Activated B cell treated with CpG ODN at 0.5 μM for 24 hours (primary cell): ENCODE measurements at regions not wholly inside any gene's neighbourhood (a gene's known extent, or its start where the extent isn't known, plus 50 kb on each side); places are given as distances from the start of the nearest gene placed in this dataset.
"Not testable (repeated sequence)": the region's sequence is repeated elsewhere in the genome, so short reads cannot be mapped to it uniquely, and the experiment has no call there.

Experiments used
- ATAC-seq: fragments of 200-7000 bp; cut with Tn5 transposase; one replicate; pipeline ENCODE4 v1.10.0; 2021; ENCODE audit warnings: low read depth, mild to moderate bottlenecking, moderate library complexity
- CTCF ChIA-PET: fragments of 350-600 bp; sonication (Branson Sonifier 250); formaldehyde crosslinking; loops from one replicate; lab custom pipeline; 2021; ENCODE audit warnings: antibody characterized with exemption; lab: Charles Lee
- POLR2A ChIA-PET: fragments of 350-600 bp; sonication (Branson Sonifier 250); formaldehyde crosslinking; loops from one replicate; lab custom pipeline; 2021; ENCODE audit warnings: antibody characterized with exemption; lab: Charles Lee
- DNase-seq: peaks from one replicate; pipeline ENCODE4 v3.0.0; 2022
- H3K27ac Mint-ChIP-seq: one replicate; pipeline ENCODE4 v1.8.0; 2020; ENCODE audit warnings: mixed read lengths
- H3K27me3 Mint-ChIP-seq: one replicate; pipeline ENCODE4 v1.8.0; 2021; ENCODE audit warnings: mixed read lengths
- H3K36me3 Mint-ChIP-seq: one replicate; pipeline ENCODE4 v1.8.0; 2021; ENCODE audit warnings: low read depth, mixed read lengths
- H3K4me1 Mint-ChIP-seq: one replicate; pipeline ENCODE4 v1.8.0; 2021; ENCODE audit warnings: mixed read lengths
- H3K4me3 Mint-ChIP-seq: one replicate; pipeline ENCODE4 v1.8.0; 2020; ENCODE audit warnings: mild to moderate bottlenecking, mixed read lengths
- H3K9me3 Mint-ChIP-seq: one replicate; pipeline ENCODE4 v1.8.0; 2020; ENCODE audit warnings: mixed read lengths
- intact Hi-C: fragments of 100-400 bp; cut with micrococcal nuclease; formaldehyde crosslinking; loops from one replicate; pipeline ENCODE4 v1.15.1; 2024
- TF ChIP-seq, protein P1 (sequence below): fragments of 200-600 bp; IDR thresholded peaks from one replicate; pipeline ENCODE4 v1.8.0; 2022; ENCODE audit warnings: antibody characterized with exemption, mild to moderate bottlenecking

DNA sequence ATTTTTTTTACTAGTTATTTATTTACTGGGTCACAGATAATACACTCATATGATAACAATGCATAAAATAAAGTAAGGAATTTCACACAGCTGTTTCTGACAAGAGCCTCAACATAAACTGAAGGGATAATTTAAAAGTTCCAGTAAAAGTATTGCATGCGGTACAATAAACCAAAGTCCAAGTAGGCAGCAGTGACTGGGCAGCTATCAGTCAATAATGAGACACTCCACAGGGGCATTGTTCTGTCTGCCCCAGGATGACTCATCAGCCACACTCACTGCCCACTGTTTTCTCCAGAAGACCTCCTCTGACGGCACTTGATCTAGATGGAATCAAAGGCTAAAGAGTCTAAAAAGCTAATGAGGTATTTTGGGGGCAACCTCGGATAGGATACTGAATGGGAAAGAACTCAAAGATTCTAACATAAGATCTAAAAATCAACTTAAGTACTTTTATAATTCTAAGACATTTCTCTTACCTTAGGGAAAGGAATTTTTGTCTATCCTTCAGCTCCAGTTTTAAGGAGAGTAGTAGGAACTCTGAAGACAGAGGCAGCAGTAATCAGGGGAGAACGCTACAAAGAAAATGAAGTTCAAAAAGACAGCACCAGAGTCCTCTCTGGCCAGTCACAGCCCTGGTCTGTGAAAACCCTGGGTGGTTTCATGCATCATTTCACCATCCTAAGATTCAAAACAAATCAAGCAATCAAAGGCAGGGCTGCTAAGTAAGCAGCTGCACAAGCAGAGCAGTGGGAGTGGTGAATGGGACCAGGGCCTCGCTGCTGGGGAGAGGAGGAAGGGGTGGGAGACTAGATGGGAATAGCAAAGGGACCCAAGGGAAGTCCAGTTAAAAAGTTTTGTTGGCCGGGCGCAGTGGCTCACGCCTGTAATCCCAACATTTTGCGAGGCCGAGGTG is 175.1 kb downstream of the AVL9 start:
- no peak overlapping the region for H3K4me3 Mint-ChIP-seq
- H3K27ac Mint-ChIP-seq = no peak overlapping the region
- ChIA-PET POLR2A (interaction anchor here (0.6 kb wide), 1 partner anchor 139 kb away, joined by 5 read pairs; no protein-coding TSS in a partner anchor), CTCF (no interaction called here)
- TF ChIP-seq, protein P1, sequence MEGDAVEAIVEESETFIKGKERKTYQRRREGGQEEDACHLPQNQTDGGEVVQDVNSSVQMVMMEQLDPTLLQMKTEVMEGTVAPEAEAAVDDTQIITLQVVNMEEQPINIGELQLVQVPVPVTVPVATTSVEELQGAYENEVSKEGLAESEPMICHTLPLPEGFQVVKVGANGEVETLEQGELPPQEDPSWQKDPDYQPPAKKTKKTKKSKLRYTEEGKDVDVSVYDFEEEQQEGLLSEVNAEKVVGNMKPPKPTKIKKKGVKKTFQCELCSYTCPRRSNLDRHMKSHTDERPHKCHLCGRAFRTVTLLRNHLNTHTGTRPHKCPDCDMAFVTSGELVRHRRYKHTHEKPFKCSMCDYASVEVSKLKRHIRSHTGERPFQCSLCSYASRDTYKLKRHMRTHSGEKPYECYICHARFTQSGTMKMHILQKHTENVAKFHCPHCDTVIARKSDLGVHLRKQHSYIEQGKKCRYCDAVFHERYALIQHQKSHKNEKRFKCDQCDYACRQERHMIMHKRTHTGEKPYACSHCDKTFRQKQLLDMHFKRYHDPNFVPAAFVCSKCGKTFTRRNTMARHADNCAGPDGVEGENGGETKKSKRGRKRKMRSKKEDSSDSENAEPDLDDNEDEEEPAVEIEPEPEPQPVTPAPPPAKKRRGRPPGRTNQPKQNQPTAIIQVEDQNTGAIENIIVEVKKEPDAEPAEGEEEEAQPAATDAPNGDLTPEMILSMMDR = no peak
- no peaks in the 10 kb centered on the region for H3K4me1 Mint-ChIP-seq
- H3K9me3 Mint-ChIP-seq = peaks cover 4% of the 10 kb centered on the region
- no peak for DNase-seq
- no peak for ATAC-seq
- H3K36me3 Mint-ChIP-seq = peaks cover 2% of the 10 kb centered on the region
- intact Hi-C loops = no loop called here
- no peaks in the 10 kb centered on the region for H3K27me3 Mint-ChIP-seq

DNA sequence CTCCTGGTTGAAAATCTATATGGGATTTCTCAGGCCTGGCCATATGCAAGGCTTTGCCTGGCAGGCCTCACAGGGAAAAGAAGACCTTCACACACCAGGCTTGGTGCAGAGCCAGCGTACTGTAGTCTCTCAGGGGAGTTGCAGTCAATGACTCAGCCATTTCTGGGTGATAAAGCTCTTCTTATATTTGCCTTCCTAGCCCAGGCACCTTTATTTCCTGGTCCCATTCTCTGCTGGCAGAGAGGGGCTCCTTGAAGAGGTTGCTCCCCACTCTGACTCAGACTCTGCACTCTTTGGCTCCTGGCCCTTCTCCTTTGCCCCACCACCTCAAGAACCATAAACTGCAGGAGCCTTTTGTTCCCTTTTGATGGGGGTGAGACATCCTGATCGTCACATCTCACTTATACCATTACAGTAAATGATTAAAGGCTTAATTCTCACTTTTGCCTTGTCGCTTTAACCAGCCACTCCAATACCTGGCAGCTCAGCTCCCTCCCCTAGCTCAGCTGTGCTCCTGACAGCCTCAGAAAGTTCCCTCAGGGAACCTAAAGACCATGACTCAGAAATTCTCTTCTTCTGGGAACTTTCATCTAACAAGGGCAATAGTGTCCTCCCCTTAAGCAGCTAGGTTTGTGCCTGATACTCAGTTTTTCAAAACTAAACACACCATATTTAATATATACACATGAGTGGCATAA is 174.0 kb downstream of the AVL9 start:
- DNase-seq, H3K9me3 Mint-ChIP-seq, CTCF ChIA-PET, POLR2A ChIA-PET, H3K4me1 Mint-ChIP-seq, ATAC-seq, H3K27me3 Mint-ChIP-seq, H3K4me3 Mint-ChIP-seq, H3K36me3 Mint-ChIP-seq, H3K27ac Mint-ChIP-seq, intact Hi-C loops: not testable (repeated sequence)

DNA sequence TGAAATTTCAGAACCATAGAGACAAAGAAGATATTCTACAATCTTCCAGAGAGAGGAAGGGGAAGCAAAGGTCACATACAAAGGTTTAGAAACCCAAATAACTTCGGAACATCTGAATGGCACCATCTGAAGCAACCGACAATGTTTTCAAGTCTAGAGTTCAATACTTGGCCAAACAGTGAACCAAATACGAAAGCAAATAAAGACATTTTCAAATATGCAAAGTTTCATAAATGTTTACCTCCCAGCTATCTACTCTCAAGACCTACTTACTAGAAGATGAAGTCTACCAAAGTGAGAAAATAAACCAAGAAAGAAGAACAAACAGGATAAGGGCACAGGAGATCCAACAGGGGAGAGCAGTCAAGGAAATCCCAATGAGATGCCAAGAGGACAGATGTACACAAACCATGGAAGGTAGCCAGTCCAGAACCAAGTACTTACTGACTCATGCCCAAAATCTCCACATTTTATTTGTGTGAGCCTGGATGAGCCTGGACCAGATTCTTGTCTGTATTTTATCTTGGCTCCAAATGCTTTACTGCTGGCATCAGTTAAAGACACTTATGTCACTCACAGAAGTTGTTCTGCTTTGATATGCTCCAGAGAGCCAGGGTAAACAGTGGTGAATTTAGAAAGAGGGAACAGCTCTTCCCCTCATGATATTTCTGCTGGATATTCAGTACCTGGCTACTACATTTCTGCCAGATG is 173.3 kb downstream of the AVL9 start:
- H3K4me1 Mint-ChIP-seq, DNase-seq, ATAC-seq, POLR2A ChIA-PET, intact Hi-C loops, H3K36me3 Mint-ChIP-seq, H3K27ac Mint-ChIP-seq, H3K9me3 Mint-ChIP-seq, H3K4me3 Mint-ChIP-seq, CTCF ChIA-PET, H3K27me3 Mint-ChIP-seq: not testable (repeated sequence)

DNA sequence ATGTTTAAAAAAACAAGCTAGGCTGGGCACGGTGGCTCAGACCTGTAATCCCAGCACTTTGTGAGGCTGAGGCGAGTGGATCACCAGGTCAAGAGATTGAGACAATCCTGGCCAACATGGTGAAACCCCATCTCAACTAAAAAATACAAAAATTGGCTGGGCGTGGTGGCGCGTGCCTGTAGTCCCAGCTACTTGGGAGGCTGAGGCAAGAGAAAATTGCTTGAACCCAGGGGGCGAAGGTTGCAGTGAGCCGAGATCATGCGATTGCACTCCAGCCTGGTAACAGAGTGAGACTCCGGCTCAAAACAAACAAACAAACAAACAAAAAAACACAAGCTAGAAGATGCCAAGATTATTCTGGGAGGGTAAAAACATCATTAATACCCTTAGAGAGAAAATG is 172.3 kb downstream of the AVL9 start:
- intact Hi-C loops, H3K4me1 Mint-ChIP-seq, ATAC-seq, H3K4me3 Mint-ChIP-seq, H3K9me3 Mint-ChIP-seq, CTCF ChIA-PET, DNase-seq, H3K27ac Mint-ChIP-seq, POLR2A ChIA-PET, H3K27me3 Mint-ChIP-seq, H3K36me3 Mint-ChIP-seq: not testable (repeated sequence)

DNA sequence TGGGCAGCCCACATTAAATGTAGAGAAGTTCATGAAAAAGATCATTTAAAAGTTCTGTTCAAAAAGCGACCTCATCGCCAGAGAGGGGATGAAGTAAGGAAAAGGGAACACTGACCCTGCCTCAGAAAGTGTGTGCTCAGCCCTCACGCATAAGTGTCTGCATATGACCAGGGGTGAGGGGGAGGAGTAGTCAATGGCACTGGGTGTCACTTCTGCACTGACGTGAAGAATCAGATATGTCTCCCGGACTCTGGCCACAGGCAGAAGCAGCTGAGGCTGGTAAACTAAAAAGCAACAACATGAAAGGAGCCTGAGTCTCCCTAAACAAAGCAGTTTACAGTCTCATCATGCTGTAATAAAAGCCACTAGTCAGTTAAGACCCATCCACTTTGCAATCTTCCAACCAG is 168.5 kb downstream of the AVL9 start:
- DNase-seq, intact Hi-C loops, H3K27me3 Mint-ChIP-seq, H3K4me1 Mint-ChIP-seq, POLR2A ChIA-PET, ATAC-seq, H3K36me3 Mint-ChIP-seq, H3K4me3 Mint-ChIP-seq, H3K9me3 Mint-ChIP-seq, H3K27ac Mint-ChIP-seq, CTCF ChIA-PET: not testable (repeated sequence)

DNA sequence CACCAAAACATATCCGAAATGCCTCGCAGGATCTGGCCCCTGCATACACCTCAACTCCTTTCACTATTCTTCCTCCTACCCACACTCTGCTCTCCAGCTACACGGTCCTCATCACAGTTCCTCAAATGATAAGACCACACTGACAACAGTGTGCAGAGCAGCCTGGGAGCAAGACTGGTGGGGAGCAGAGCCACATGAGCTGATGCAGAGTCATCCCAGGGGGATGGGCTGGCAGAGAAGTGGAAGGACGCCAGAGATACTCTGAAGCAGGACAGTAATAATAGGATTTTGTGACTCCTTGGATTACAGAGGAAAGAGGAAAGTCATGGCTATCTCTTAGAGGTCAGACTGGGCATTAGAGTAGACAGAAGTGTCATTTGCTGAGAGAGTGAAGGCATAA is 167.2 kb downstream of the AVL9 start:
- H3K4me3 Mint-ChIP-seq, CTCF ChIA-PET, H3K4me1 Mint-ChIP-seq, intact Hi-C loops, H3K27ac Mint-ChIP-seq, ATAC-seq, POLR2A ChIA-PET, H3K36me3 Mint-ChIP-seq, H3K9me3 Mint-ChIP-seq, DNase-seq, H3K27me3 Mint-ChIP-seq: not testable (repeated sequence)

DNA sequence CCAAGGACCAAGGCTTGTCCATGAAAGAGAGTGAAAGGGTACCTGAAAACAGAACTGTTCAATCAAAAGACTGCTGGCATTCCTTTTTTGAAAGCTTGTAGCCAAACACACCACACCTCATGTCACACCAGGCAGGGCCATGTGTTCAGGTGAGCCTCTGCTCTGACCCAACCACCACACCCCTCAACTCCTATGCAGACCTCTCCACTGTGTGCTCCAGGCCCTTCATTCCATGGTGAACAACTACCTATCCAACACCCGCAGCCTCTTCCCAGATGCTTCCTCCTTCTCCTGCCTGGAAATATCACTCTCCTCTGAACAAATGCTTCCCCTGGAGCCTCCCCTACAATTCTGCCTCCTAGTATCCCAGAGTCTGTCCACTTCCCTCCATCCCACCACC is 166.6 kb downstream of the AVL9 start:
- H3K4me3 Mint-ChIP-seq = no peak overlapping the region
- TF ChIP-seq, protein P1 = no peak
- CTCF ChIA-PET = no interaction called here
- H3K9me3 Mint-ChIP-seq = no peaks in the 10 kb centered on the region
- DNase-seq (no peak), ATAC-seq (no peak)
- intact Hi-C loops = no loop called here
- no peaks in the 10 kb centered on the region for H3K4me1 Mint-ChIP-seq
- no peaks in the 10 kb centered on the region for H3K36me3 Mint-ChIP-seq
- H3K27me3 Mint-ChIP-seq = peaks cover 8% of the 10 kb centered on the region
- POLR2A ChIA-PET = no interaction called here
- H3K27ac Mint-ChIP-seq = no peak overlapping the region
